HG03095 (cell line): ENCODE measurements at regions not wholly inside any gene's neighbourhood (a gene's known extent, or its start where the extent isn't known, plus 50 kb on each side); places are given as distances from the start of the nearest gene placed in this dataset.
"Not testable (repeated sequence)": the region's sequence is repeated elsewhere in the genome, so short reads cannot be mapped to it uniquely, and the experiment has no call there.

Source experiments
- ATAC-seq: cut with Tn5 transposase; IDR thresholded peaks from one replicate; pipeline ENCODE4 v1.9.1; 2021; ENCODE audit warnings: moderate library complexity; ENCODE audit not compliant: unreplicated experiment

- not testable (repeated sequence) for ATAC-seq
Measured at GRCh38 chr4:68720723-68721122, 50.3 kb upstream of the UGT2B15 start.

DNA sequence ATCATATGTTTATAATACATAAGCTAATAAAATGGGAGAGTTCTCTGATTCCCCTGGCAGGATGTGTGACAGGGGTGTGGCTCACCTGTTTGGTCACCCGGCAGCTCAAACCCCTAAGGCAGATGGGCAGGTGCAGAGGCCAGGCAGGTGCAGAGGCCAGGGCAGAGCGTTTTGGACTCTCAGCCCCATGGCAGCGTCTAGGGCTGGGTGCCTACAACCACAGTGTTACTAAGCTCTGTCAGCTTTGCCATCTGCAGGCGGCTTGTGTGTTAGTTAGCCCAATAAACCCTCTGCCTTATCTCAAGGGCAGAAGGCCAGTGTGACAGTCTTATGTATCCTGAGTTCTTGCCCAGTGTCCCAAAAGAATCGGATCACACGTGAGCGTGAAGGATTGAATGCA, 54.0 kb upstream of the UGT2B15 start:
- ATAC-seq = no peak

- ATAC-seq = no peak
Measured at GRCh38 chr4:68724922-68725321, 54.5 kb upstream of the UGT2B15 start.

GRCh38 chr4:68732653-68733466, 62.4 kb upstream of the UGT2B15 start:
- peak; percentile 79 for ATAC-seq

DNA sequence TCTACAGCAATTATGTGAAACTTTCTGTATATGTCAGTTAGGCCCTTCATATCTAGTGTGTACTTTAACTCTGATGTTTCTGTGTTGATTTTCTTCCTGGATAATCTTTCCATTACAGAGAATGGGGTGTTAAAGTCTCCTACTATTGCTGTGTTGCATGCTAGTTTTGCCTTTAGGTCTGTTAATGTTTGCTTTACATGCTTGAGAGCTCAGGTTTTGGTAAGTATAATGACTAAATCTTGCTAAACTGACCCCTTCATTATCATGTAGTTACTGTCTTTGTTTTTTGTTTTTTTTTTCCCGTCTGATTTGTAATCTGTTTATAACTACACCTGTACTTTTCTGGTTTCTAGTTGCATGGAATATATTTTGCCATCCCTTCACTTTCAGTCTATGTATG, 63.6 kb upstream of the UGT2B15 start:
- ATAC-seq = peak; percentile 43

- no peak for ATAC-seq
Measured at GRCh38 chr4:68735106-68735505, 64.7 kb upstream of the UGT2B15 start.

DNA sequence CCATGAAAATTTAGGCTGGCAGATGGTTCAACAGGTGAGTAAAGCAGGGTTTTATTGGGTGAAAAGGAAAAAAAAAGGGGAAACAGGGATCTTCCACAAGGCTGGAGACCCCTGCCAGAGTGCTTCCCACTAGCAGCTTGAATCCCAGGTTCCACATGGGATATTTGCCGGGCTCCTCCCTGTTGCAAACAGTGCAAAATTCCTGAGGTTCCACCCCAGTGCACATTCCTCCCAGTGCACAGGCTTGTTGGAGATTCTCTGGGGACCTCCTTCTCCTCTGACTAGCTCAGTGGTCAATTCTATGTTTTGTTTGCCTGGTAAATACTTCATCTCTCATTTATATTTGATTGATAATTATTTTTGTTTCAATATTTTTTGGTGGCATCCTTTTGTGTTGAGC, 66.4 kb upstream of the UGT2B15 start:
- no peak for ATAC-seq

GRCh38 chr4:68738036-68738435, 67.6 kb upstream of the UGT2B15 start:
- no peak for ATAC-seq

DNA sequence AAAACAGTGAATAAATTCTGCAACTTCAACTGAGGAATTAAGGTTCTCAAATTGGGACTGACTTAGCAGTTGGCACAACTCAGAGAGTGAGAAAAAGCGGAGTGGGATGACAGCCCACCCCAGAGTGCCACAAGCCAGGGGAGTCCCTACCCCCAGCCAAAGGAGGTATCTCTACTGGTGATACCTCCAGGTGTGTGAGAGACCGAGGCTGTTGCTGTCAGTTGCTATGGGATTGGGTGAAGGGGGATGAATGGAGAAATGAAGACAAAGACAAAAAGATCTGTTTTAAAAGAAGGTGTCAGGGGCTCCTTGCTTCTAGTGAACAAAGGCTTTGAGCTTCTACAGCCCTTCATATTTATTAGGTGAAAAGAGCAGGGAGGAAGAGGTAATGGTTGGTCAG, 71.4 kb upstream of the UGT2B10 start:
- no peak for ATAC-seq

DNA sequence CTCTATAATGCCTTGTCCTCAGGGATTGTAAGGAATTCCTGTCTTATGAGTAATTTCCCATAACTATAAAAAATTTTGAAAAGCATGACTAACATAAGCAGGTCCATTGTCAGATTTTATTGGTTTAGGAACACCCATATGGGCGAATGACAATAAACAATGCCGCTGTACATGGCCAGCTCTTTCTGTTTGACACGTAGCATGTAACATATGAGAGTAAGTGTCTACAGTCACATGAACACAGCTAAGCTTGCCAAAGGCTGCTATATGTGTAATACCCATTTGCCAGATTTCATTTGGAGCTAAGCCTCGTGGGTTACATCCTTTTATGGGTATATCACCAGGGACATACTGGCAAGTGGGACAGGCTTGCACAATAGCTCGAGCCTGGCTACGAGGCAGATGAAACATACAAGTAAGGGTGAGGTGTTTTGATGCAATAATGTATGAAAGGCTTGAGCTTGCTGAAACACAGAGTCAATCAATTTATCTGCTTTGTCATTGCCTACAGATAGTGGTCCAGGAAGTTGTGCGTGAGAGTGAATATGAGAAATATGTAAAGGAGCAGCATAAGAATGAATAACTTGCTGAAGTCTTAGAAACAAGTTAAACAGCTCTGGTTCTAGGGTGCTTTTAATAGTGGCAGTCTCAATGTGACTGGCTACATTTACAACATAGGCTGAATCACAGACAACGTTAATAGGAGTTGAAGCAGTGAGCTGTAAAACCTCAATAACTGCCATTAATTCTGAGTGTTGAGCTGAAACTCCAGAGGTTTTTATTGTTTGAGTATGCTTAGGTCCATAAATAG, 67.4 kb upstream of the UGT2B10 start:
- ATAC-seq = no peak

DNA sequence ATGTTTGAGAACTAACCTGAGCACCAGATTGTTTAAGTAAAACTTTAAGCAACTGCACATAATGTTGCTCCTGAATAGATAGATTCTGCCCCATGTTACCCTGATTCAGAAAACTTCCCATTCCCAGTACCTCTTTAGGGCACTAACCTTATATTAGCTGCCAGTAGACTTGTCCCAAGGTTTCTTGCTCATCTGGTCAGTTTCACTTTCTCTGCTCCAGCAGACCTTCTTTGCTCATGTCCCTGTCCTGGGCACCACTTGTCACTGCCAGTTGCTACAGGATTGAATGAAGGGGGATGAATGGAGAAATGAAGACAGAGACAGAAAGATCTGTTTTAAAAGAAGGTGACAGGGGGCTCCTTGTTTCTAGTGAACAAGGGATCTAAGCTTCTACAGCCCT, 65.2 kb upstream of the UGT2B10 start:
- no peak for ATAC-seq

- ATAC-seq = no peak
Measured at GRCh38 chr4:68751138-68751537, 64.7 kb upstream of the UGT2B10 start.

- ATAC-seq = no peak
Measured at GRCh38 chr4:68765876-68766275, 49.9 kb upstream of the UGT2B10 start.
